Effector CD8-positive, alpha-beta T cell (primary cell): ENCODE measurements at regions not wholly inside any gene's neighbourhood (a gene's known extent, or its start where the extent isn't known, plus 50 kb on each side); places are given as distances from the start of the nearest gene placed in this dataset.
"Not testable (repeated sequence)": the region's sequence is repeated elsewhere in the genome, so short reads cannot be mapped to it uniquely, and the experiment has no call there.

Source experiments
- DNase-seq: peaks from one replicate; lab custom pipeline; 2025; lab: John Stamatoyannopoulos, UW

DNA sequence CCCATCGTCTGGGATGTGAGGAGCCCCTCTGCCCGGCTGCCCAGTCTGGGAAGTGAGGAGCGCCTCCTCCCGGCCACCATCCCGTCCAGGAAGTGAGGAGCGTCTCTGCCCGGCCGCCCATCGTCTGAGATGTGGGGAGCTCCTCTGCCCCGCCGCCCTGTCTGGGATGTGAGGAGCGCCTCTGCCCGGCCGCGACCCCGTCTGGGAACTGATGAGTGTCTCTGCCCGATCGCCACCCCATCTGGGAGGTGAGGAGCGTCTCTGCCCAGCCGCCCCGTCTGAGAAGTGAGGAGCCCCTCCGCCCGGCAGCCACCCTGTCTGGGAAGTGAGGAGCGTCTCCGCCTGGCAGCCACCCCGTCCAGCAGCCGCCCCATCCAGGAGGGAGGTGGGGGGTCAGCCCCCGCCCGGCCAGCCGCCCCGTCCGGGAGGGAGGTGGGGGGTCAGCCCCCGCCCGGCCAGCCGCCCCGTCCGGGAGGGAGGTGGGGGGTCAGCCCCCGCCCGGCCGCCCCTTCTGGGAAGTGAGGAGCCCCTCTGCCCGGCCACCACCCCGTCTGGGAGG, 705.8 kb downstream of the DTWD2 start:
- not testable (repeated sequence) for DNase-seq

DNA sequence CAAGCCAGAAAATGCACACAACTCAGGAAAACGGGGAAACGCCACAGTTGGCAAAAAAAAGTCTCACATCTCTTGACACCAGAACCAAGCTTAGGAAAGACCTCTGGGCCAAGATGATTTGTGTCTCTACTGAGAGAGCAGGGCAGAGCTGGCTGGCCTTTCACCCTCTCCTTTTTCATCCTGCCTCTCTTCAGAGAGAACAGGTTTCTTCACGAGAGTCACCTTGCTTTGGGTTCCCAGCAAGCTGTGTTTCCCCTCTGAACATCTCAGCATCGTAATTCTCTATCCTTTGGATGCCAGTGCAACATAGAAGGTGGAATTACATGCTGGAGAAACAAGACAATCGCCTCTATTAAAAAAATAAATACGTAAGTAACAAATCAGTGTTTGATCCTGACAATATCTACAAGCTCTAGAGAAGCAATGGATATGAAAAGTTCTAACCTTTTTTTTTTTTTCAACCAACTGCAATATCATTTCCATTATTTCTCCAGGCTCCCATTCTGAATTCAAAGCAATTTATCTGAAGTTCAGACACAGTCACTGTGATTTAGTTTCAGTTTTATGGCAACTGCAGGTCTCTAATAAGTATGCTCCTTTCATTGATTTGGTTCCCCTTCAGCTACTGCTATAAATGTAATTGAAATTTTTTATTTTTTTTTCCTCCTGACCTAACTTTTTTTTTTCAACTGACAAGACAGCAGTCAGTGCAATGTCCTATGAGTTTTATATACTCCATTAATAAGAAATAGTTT, 708.6 kb downstream of the DTWD2 start:
- DNase-seq = no peak

DNA sequence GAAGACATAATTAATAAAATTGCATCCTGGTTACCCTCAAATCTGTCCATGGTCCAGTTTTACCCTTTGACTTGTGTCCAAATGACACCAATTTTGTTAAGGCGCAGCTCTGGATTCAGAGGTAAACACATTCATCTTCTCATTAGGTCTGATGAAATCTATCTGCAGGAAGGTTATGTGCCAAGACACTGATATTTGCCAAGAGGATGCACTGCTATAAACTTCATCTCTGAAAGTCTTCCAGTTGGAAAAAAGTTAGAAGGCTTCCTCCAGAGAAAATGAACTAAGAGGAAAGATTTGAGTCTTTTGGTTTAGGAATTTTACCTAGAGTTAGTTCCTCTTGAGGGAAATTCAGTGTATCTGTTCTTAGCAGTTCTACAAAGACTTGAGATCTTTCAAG, 717.8 kb downstream of the DTWD2 start:
- no peak for DNase-seq

DNA sequence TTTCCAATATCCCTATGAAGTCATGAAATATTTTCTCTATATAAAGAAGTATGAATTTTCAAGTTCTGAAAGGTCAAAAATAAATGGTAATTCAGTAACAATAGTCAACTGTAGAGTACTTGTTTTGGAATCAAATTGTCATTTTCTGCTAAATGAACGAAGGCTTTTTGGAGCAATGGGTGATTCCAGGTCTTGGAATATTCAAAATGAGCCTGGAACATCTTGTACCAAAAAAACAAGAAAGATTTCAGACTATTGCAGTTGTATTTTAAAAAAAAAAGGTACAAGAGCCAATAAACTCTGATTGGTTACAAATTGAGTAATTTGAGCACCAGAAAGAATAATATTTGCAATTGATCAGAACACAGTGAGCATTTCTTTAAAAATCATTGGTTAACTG, 730.1 kb downstream of the DTWD2 start:
- no peak for DNase-seq

DNA sequence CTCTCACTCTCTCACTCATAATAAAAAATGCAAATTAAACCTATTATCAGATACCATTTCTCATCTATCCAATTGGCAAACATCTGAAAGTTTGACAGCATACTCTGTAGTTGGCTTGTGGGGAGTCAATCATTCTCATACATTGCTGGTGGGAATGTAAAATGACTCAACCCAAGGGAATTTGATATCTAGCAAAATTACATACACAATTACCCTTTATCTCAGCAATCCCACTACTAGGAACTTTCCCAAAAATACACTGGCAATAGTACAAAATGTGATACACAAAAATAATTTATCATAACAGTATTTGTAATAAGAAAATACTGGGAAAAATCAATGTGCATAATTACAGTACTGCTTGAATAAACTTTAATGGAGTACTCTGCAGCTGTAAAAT, 731.3 kb downstream of the DTWD2 start:
- no peak for DNase-seq

DNA sequence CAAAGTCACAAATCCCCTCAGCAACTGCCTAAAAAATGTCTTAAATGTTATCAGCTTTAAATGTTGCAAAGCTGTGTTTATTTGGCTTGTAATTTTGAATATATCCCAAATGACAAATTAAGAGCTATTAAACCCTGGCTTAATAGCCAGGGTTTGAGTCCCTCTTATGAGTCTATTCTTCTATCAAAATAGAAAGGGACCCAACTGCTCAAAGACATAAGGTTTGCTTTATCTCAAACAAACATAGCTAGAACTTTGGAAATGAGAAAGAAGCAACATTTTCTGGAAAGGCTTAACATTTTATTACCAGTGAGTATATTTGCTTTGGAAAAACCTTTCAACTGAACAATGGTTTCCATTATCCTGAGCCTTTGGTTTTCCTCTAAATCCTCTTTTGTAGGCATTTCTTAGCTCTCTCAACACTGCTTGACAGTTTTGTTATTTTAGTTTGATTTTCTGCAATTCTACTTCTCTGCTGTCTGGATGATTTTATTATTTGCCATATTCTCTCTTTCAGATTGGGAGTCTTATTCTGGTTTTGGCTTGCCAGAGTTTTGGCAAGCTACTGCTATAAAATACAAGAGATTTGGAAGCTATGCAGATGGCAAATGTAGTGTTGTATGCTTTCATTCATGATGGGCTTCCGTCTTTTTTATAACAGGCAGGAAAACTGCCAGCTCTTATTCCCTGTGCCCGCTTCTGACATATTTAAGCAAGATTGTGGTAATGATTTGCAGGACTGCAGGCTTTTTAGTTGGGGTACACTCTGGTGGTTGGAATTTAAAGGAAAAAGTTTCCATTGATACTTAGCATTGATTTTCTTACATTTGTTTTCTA, 734.9 kb downstream of the DTWD2 start:
- no peak for DNase-seq

DNA sequence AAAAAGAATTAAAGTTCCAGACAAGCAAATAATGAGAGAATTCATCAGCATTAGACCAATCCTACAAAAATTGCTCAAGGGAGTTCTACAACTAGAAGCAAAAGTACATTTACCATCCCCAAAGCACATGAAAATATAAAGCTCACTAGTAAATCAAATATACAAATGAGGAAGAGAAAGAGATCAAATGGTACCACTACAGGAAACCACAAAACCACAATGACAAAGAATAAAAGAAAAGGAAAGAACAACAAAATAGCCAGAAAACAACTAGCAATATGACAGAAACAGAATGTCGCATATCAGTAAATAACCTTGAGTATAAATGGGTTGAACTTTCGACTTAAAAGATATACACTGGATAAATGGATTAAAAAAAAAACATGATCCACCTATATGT, 739.0 kb downstream of the DTWD2 start:
- DNase-seq = no peak

DNA sequence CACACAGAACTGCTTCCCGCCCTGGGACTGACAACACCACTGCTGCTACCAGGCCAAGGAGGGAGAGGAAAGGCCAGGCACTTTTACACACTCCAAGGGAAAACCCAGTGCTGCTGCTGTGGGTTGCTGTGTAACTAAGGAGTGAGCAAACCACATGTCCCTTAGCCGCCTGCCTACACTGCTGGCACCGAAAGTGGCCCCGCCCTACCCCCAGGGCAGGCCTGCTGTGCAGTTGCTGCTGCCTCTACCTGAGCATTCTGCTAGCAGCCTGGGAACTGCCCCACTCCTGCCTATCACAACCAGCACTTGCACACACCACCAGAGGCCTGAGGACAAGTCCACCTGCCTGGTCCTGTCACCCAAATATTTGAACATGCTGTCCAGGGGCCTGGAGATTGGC, 740.9 kb downstream of the DTWD2 start:
- DNase-seq = no peak

DNA sequence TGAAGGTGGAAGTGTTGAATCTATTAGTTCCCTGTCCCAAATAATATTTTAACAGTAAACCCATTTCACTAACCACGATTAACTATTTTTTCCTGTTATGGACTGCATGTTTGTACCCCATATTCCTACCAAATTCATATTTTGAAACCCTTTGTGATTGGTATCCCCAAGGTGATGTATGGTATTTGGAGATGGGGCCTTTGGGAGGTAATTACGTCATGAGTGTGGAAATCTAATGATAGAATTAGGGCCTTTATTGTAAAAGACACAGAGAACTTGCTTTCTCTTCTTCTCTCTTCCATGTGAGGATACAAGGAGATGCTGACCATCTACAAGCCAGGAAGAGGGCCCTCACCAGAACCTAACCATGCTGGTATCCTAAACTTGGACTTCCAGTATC, 744.7 kb downstream of the DTWD2 start:
- DNase-seq = no peak

DNA sequence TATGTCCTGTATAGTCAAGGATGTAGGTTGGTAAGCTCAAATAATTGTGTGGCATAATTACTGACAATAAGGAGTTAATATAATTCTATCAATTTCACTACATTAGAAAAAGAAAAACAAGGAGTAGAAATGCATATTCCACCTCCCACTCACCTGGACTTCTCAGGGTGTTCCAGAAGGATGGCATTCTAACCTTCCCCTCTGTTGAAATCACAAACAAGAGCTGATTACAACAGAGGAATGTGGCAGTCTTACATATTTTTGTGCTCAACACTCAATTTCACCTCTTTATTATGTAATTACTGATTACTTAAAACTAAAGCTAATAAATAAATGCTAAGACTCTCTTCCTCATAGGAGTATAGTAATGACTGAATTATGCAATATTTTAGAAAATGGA, 745.3 kb downstream of the DTWD2 start:
- no peak for DNase-seq

DNA sequence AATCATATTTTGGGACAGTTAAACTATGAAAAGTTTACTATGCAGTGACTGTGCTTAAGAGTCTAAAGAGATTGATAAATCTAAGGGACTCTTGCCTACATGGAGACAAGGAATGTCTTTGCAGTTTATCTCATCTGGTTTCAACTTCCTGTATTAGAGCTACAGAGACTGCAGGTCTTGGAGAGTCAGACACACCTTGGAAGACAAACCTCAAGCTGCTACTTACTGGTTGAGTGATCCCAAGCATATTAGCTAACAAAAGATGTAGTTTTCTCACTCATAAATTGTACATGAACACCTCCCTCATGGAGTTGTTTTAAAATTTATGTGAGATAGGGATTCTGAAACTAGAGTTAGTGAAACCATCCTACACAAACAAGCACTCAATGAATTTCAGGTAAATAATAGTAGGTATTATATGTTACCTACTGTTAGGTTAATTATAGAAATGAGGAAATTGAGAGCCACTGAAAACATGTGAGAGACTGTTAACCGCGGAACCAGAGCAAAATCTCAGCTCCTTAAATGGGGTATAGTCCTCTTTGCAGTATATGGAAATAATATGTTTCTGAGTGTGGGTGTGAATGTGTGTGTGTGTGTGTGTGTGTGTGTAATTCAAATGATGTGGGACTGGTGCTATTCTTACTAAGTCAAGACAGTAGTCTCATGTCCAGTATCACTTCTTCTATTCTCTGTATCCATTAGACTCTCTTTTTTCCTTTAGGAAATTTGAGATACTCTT, 752.1 kb downstream of the DTWD2 start:
- DNase-seq = no peak

DNA sequence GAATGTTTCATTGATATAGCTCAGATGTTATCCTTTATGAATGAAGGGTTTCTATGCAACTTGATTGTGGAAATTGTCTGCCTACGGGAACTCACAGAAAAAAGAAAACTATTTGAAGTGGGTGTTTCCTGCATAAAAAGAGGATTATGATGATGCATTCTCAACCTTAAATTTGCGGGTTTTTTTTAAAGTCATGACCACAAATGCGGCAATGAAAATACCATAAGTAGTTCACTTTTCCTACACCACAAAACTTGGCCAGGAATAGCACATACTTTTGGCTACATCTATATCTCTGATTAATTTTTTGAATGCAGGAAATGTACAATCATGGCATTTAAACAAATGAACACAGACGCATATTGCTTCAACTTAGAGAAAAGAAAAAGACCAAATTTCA, 754.7 kb downstream of the DTWD2 start:
- DNase-seq = no peak

DNA sequence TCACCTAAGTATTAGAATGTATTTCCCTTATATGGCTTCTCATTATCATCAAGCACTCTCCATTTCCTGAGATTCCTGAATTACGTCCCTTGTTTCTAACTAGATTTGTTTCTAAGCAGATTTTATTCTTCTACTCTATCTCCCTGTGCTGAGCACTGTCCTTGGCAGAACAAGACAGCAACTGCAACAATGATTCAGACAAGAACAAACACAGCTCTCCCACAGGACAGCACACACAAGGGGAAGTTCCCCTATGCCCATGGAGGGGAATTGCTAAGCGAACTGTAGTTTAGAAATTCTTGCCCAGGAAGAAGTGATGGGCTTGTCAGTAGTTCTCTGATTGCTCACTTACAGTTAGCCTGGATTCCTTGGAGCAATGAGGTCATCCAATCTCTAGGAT, 759.9 kb downstream of the DTWD2 start:
- no peak for DNase-seq

DNA sequence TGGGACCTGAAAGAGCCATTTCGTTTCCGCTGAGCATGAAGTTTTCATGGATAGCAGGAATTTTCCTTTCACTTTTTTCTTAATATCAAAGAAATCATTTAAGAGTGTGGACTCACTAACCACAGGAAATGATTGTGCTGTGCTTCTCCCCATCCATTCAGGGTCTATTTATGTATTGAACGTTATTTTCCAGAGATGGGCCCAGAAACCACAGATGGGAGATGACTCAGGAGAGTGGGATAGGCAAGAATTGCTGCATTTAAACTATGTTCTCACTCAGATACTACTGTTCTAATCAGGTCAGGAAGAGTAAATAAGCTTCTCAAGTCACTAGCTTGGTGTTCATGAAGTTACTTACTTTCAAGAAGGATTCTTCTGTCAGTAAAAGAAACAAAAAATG, 763.8 kb downstream of the DTWD2 start:
- no peak for DNase-seq

DNA sequence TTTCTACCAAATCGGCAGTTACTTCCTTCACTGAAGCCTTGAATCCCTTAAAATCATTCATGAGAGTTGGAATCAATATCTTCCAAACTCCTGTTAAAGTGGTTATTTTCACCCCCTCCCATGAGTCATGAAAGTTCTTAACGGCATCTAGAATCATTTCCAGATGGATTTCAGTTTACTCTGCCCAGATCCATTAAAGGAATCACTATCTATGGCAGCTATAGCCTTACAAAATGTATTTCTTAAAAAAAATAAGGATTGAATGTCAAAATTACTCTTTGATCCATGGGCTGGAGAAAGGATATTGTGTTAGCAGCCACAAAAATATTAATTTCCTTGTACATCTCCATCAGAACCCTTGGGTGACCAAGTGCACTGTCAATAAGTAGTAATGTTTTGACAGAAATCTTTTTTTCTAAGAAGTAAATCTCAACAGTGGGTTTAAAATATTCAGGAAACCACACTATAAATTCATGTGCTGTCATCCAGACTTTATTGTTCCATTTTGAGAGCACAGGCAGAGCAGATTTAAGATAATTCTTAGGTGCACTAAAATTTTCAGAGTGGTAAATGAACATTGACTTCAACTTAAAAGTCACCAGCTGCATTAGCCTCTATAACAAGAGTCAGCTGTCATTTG, 767.7 kb downstream of the DTWD2 start:
- no peak for DNase-seq

DNA sequence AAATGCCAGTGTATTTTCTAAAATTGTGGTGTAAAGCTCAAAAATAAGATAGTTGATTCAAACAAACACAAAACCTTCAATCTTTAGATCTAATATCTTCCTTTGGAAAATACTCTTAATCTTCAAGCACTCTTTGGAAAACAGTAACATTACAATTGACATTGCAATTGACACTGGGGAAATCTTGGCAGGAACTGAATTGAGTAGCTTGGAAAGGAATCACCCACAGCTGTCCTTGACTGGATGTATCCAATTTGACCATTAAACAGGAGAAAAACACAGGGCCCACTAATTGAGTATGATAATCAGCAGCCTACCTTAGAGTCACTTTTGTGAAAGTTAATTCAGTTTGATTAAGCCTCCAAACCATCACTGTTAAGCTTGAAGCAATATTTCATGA, 776.7 kb downstream of the DTWD2 start:
- DNase-seq = no peak

DNA sequence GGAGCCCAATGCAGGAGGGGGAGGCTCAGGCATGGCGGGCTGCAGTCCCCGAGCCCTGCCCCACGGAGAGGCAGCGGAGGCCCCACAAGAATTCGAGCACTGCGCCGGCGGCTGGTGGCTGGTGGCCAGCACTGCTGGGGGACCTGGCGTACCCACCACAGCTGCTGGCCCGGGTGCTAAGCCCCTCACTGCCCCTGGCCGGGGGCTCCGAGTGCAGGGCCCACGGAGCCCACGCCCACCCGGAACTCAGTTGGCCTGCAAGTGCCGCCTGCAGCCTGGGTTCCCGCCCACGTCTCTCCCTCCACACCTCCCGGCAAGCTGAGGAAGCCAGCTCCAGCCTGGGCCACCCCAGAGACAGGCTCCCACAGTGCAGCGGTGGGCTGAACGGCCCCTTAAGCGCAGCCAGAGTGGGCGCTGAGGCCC, 780.3 kb downstream of the DTWD2 start:
- no peak for DNase-seq

DNA sequence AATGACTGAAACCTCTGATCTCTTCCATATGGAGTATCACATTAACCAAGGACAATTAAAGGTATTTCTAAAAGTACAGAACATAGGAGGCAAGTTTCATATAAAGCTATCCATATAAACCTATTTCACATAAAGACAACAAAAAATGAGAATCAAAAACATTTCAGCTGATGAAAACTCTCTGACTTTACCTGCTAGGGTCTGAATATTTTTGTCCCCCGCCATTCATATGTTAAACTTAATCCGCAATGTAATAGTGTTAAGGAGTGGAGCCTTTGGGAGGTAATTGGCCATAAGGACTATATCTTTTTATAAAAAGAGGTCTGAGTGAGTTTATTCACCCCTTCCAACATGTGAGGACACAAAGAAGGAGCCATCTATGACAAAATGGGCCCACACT, 788.5 kb downstream of the DTWD2 start:
- no peak for DNase-seq

DNA sequence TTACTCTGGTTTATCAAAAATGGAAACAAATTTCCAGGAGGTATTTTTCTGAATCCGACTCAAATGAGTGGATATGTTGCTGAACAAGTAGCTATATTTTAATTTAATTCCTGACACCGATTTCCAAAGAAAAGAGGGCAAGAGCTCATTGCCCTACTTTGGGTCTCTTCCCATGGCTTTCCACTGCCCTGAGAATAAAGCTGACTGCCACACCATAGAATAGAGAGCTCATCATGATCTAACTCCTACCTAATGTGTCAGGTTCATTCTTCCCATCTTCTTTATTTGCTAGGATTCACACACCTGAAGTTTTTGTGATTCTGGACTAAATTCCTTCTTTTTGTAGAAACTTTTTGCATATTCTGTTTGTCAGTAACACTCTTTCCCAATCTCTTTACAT, 792.1 kb downstream of the DTWD2 start:
- no peak for DNase-seq

DNA sequence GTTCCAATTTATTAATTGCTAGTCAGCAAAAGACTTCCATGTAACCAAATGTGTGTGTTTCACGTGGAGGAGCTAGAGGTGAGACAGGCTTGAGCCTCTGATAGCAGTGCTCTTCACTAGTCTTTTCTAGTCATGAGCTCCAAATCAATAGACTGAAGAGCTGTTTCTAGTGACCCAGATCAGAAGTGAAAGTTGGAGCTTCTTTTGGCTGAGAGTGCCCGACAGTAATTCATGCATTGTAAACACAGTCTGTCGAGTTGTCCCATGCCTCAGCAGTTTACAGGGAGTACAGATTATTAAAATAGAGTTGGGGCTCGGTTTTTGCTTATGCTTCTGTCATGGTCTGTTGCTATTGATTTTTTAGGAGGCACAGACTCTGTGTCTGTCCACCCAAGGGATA, 793.1 kb downstream of the DTWD2 start:
- DNase-seq = no peak

DNA sequence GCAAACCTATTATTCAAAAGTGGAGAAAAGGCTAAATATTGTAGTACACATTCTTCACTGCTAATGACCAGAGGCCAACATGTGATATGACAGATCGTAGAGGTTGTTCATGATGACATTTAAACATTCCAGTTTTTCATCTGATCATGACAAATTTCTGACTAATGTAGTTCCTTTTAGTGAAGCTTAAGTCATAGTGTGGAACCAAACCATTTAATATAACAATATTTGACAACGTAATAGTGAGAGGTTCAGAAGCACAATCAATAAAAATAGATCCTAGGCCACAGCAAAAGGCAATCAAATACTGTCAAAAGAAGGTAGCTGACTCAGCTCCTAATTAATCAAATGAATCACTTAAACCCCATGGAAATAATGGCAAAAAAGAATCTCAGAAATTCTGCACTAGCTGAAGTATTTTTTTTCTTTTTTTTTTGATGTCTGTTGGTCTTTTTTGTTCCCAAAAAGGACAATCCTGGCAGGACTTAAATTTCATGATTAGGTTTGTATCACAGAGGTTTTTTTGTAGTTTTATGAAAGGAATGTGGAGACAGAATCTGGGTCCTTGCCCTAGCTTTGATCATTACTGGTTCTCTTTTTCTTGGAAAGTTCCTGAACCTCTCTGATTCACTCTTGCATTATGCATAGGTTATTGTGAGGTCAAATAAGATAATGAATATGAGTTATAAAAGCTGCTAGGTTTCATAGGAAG, 795.0 kb downstream of the DTWD2 start:
- DNase-seq = no peak
